ENCODE measurements at regions not wholly inside any gene's neighbourhood (a gene's known extent, or its start where the extent isn't known, plus 50 kb on each side); places are given as distances from the start of the nearest gene placed in this dataset.

DNA sequence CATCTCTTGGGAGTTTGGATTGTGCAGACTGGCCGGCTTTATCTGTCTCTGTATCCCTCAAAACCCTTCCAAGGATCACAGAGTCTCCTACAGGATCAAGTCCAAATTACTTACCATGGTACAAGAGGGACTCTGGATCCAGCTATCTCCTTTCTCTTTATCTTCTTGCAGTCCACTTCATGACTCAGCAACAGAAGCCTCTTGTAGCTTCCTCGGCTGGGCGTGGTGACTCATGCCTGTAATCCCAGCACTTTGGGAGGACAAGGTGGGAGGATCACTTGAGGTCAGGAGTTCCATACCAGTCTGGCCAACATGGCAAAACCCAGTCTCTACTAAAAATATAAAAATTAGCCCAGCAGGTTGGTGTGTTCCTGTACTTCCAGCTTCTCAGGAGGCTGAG, 189.7 kb downstream of the BCAT1 start:
- peak; percentile 84 for DNase-seq

DNA sequence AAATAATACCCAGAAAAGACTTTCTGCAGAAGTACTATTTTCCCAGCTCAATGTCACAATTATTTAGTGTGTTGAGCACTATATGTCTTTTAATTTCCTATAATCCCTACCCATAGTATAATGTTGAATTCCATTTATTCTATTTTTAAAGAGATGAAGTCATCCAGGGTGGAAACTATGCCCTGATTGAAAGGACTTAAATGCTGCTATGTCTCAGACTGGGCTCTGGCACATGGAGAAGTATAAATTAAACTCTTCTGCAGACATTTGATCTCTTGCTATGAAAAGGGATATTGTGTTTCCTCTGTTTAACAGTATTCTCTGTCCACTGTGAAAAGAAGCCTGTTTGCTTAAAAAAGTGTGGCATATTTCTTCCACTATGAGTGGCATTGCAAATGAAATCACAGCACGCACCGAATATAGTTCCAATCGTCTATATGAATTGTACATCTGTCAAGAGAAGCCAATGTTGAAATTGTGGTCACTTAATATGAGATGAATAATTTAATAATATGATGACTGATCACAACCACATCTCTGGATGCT, 192.3 kb downstream of the BCAT1 start:
- DNase-seq = peak; percentile 67

DNA sequence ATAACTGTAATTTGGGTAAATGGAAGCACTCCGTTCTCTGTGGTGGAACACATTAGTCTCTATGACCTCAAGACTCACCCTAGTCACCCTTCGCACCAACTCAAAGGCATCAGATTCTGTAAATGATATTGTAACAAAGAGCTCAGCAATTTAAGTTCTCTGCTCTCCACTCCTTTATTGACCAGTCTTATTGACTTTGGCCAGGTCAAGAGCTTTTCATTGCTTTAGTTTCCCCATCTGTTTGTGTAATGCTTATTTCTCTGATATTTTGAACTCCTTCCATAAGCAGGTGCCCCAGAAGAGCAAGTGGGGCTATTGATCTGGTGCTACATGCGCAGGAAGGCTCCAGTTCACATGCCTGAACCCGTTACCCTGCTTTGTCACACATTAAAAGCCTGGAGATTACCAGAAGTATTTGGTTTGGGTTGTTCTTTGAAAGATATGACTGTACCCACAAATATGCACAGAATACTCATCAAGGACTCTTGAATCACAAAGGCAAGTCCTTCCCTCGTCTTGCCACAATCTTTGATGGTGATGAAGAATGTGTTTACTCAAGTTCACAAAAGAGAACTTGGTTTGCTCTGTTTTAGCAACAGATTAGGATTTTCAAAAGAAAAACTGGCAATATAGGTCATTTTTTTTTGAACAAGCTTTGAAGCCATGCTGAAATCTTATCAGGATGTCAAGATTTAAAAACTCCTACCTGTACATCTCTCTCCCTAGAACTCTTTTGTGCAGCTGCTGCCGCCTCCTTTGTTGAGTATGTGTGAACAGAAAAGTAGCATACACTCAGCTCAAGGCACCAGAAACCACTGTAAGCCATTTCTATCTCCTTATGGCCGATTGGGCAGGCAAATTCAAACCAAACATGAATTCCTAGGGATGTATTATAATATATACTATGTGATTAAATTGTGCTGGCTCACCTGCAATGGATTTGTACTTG, 193.9 kb downstream of the BCAT1 start:
- DNase-seq = peak; percentile 94

DNA sequence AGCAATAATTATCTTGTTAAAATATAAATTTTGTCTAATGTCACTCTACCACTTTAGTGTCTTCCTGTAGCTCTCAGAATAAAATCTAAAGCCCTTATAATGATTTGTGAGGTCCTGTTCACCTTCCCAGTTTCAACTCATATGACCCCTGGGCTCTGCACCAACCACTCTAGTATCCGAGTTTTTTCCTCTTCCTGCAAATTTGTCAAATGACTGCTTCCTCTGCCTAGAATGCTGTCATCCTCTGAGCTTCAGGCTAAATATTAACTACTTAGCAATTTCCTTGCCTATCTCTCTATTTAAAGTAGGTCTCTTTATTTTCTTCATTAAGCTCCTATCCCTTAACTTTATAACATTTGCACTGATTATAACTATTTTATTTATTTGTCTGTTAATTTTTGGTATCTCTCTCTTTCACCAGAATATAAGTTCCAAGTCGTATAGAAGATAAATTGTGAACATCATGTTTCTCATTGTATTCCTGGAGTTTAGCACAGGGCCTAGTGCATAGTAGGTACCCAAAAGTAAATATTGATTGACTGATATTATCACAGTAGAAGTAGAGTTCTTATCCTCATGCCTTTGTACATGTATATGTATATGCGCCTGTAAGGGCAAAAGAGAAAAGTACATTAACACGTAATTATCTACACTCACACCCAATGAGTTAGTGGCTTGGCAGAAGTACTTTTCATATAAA, 196.0 kb downstream of the BCAT1 start:
- peak; percentile 88 for DNase-seq

DNA sequence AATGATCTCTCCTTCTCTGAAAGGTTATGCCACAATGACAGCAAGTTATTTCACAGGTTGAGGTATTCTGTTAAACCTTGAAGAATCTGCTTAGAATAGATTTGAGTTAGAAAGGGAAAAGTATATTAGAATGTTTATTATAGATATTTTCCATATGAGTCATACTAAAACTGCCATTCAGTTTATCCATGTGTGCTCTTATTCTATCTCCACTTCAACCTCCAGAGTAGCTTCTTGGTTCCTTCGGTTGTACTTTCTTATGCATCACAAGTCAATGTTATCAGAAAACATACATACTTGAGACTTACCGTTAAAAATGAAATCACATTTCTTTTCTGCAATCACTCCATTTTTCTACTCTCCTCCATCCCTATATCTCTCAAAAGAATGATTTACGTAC, 197.7 kb downstream of the BCAT1 start:
- peak; percentile 65 for DNase-seq

DNA sequence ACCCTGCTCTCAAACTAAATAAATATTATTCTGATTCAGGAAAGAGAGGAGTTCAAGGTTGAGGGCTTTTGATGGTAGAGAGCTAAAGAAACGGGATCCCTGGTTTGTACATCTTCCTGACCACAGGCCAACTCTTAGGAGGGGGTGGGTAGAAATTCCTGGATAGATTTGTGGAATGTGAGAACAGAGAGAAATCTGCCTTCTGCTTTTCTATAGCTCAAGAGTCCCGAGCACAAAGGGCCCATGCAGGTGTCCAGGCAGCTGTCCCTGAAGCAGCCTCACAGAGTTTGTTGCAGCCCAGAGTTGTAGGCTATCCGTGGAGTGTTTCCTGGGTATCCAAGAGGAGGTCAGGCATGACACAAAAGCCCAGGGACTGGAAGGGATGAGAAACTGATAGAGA, 198.6 kb downstream of the BCAT1 start:
- peak; percentile 75 for DNase-seq

DNA sequence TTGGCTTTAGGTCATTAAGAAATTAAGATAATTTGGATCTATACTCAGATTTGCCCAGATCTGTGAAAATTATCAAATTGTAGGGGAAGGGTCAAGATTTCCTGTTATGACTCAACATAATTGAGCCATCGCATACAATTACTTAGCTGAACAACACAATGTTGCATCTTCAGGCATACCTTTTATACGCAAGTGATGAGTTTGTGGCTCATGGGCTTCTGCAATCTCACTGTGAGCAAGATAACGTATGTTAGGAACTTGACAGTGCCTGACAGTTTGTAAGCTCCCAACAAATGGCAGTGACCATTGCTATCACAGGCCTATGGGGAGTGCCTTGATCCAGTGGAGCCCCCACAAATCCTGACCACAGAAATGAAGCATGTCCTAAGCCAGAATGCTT, 199.7 kb downstream of the BCAT1 start:
- DNase-seq = no peak

DNA sequence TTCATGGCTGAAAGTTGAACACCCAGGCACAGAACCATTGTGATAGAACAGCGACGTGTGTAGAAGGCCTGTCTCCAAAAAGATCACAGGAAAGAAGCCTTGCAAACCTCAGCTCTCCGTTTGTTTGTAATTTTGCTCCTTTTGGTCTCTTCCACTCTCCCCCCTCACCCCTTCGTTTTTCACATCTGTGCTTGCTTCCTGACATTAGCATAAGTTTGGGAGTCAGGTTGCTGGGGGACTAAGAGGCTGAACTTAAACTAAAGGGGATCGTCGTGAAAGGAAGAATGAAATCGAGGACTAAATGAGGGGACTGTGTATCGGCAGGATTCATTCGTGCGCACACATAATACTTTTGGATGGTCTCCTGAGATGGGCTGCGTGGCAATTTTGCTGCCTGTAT, 200.6 kb downstream of the BCAT1 start:
- DNase-seq = no peak

DNA sequence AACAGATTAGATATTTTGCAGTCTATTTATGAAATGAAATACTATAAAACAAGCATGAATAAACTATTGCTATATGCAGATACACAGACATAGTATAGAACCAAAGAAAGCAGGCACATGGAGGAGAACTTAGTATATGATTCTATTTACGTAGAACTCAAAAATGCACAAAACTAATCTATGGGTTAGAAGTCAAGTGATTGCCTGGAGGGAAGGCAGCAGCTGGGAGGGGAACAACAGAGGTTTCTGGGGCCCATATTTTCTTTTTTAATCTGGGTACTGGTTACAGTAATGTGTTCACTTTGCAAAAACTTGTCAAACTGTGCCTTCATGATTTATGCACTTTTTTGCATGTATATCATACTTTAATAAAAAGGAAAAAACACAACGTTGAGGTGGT, 202.0 kb downstream of the BCAT1 start:
- DNase-seq = no peak

DNA sequence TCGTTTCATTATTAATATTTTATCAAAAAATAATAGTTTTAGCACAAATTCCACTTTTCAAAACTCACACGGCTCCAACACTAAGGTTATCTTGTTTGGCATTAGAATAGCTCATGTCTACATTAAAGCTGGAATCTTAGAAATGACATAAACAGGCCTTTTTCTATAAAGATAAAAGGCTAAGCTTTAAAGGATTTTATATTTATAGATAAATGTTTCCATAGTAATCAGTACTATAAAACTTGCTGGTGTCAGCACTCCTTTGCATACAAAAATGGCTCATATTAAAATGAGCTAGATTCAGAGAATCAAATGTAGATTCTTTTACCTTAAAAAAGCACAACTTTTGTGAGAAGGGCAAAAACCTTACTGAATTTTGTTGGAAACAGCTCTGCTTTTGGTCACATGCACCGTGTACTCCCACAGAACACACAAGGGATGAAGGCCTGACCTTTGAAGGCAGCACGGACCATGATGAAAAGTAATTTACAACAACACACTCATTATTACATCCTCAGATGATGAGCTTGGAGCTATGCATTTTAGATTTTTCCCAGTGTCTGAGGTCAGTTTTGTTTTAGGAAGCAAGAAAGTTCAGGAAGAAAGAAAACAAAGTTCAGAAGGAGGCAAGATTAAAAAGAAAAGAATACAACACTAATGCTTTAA, 202.8 kb downstream of the BCAT1 start:
- DNase-seq = no peak

DNA sequence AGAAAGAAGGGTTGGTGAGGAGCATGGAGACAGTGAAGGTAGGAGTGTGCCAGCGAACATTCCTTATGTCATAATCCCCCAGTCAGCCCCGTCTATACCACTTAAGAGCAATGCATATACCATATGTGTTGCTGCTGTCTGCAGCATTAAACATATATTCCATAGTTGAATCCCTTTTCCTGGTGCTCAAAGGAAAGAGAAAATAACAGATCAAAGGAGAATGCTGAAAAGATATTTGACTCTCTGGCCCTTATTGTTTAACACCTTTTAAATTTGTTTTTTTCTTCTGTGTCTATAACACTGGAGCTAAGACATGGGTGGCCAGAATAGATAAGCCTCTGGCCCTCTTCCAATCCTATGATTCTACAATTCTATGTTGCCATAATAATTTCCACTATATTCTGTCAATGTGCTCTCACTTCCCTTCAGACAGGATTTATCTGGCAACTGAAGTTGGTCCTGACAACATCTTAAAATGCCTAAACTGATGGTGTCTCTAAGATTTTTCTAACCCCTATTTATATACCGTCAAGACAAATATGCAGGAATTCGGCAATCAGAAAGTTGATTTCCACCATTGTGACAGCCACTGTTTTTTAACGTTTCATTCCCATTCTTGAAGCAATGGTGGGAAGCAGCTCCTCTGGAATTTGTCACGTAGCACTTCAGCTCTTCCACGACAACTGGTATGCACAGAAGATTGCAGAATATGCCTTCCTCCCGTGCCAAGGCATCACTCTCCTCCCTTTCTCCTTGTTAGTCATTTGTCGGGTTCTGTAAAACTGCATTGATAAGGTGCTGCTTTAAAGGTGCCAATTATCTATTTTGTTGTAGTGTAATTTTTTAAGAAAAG, 204.7 kb downstream of the BCAT1 start:
- no peak for DNase-seq

DNA sequence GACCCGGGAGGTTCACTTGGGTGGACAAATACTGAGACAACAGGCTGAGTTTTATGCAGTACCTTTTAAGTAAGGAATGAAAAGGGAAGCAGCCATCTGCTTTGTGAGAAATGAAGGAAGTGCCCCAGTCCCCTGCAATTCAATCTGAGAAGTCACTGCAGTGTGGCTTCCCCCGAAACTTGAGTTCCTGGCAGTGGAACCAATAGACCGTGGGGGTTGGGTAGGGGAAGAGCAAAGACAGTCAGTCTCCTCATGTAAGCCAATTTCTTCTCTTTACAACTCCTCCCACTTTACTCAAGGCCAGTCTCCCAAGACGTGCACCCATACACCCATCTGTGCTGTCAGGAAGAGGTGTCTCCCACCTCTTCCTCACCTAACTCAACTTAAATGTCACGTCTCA, 206.5 kb downstream of the BCAT1 start:
- no peak for DNase-seq

DNA sequence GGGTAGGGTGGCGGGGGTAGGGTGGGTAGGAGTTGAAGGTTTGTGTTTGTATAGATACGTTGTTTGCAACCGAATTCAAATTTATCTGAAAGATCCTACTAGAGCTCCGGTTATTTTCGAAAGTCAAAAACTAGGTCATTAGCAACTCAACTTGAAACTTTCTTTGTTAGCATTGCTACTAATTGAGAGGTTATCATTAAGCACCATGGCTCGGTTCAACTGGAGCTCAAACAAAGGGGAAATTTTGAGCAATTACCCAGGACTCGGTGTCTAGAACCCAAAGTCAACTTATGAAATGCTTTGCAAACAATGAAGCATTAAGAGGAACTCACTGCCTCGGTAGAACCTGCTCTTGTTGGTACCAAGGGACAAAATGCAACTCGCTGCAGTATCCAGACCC, 207.7 kb downstream of the BCAT1 start:
- DNase-seq = no peak

DNA sequence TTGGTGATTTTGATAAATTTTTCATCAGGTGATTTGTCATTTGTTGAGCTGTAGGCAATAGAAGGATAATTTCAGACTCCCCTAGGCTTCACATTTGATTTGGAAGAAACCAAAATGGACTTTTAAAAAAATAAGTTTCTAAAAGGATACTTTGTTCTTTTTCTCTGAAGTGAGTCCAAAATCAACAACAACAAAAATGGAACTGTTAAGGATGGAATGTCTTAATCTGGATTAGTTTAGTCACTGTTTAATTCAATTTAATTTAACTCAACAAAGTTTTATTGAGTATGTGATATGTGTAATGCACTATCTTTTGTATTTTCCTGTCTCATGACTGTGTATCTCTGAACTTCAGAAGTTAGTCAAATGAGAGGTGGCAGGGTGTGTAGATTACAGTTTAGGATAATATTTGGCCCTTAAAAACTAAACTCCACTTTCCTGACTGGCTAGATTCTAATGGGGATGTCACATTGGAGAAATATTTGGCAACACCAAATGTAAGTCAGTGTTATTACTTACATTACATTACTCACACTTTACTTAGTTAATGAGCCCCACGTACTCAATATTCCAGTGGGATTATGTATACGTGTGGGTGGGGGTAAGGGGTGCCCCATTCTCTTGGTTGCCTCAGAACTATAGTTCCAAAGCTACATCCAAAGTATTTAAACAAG, 209.7 kb downstream of the BCAT1 start:
- no peak for DNase-seq

DNA sequence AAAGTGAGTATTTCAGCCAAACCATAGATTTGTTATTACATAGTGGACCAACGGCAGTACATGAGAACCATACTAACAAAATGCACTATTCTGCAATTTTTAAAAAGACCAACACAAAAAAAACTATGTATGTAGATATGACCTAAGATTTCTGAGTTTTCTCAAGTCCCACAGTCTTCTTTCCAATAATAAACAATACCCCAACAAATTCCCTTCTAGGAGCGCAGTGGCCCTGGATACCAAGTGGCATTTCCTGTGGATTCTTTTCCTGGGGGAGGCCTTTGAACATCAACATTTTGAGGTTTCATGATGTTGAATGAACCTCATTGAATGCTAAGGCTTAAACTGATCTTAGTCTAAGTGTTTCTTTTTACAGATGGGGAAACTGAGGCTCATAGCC, 210.5 kb downstream of the BCAT1 start:
- no peak for DNase-seq

DNA sequence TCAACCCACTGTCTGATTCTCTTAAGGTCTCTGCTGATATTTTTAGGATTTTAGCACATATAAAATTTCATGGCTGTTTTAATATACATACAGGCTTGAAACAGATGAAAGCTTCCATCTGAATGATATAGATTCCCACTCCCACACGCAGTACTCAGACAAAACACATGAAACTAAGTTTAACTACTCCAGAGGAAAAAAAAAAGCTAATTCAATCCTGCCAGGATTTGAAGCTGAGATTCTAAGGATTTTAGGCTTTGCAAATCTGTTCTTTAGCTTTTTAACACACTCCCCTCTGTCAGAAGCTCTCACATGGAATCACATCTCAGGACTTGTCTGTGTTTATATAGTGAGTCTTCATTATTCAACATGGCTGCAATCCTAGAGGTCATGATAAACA, 217.3 kb downstream of the BCAT1 start:
- DNase-seq = no peak

DNA sequence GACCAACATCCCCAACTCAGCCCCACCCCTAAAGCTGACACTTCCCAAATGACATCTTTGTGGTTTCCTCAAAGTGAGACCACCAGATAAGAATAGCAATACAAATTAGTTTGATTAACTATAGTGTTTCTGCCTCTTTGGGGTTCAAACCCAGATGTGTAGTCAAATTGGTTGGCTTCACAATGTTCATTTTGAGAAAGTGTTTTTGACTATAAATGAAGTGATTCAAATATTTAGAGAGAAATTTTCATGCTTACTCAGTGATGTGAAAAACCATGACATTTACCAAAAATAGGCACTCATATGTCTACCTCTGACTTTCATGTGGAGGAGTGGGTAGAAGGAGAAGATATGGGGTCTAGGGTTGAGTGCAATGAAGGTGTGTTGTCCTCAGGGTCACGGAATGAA, 218.4 kb downstream of the BCAT1 start:
- DNase-seq = no peak

DNA sequence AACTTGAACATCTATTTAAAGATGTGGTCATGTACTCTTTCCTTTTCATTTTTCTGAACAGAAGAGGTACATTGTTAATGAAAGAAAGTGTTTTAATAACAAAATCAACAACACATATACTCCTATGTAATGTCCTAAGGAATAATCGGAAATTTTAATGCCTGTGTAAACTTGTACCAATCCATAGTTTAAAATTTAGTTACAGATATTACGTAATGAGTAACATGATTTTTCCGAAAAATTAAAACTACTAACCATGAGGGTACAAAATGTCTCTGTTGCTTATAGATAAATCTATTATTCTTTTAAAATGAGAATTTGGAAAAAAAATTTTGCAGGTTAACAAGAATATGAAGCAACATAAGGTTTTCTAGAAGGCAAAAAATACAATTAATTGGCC, 220.1 kb downstream of the BCAT1 start:
- no peak for DNase-seq

DNA sequence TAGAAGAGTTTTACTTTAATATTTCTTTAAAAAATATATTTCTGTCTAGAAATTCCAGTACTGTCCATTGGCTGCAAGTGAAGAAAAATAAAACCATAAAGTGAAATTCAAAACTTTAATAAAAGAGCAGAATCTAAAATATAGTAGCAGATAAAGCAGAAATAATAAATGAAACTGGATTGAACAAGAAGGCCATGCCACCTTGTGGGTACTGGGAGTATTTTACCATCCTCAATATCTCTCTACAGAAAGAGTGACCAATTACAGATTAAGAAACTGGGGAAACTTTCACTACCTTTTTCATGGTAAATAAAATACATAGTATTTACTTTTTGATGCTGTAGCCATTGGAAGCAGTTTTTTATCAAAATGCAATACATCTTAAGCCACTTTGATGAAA, 220.5 kb downstream of the BCAT1 start:
- peak; percentile 95 for DNase-seq

DNA sequence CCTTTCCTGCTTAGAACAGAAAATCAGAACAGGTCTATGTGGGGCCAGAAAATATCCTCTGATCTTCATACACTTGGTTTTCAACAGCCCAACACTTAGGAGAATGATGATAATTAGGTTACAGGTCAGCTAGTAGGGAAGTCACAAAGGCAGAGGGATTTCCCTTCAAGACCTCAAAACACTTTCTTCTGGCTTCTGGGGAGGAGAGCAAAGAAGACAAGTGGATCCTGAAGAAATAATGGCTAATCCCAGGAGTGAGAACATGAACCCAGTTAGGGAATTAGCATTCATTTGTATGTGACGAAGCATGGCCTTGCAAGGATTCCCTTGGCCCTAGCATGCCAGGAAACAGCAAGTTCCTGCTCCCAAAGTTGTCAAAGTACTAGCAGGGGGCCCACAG, 223.3 kb downstream of the BCAT1 start:
- DNase-seq = no peak

DNA sequence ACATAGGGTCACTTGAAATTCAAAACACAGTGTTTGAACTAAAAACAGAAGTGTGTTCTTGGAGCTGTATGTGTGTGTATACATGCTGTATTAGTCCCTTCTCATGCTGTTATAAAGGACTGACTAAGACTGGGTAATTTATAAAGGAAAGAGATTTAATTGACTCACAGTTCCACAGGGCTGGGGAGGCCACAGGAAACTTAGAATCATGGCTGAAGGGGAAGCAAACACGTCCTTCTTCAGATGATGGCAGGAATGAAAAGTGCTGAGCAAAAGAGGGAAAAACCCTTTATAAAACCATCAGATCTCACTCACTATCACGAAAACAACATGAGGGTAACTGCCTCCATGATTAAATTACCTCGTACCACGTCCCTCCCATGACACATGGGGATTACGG, 224.1 kb downstream of the BCAT1 start:
- no peak for DNase-seq

DNA sequence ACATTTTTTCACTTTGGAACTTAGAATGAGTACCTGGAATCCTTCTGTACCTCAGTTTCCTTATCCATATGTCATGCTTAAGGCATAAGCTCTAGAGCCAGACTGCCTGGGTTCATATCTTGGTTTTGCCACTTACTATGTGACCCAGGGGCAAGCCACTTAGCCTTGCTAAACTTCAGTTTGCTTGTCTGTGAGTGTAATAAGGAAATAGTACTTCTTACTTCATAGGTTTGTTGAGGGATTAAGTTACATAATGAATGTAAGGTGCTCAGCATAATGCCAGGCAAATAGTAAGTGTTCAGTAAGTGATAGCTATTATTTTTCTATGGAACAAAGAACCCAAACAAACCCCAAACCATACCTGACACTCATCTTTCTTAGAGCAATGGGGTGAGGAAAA, 225.1 kb downstream of the BCAT1 start:
- peak; percentile 88 for DNase-seq
